ENCODE measurements at regions not wholly inside any gene's neighbourhood (a gene's known extent, or its start where the extent isn't known, plus 50 kb on each side); places are given as distances from the start of the nearest gene placed in this dataset.
"Not testable (repeated sequence)": the region's sequence is repeated elsewhere in the genome, so short reads cannot be mapped to it uniquely, and the experiment has no call there.

- TF ChIP-seq CTCF (IDR thresholded peaks at IDR 0.05; ENCODE audit: extremely low read depth, low read depth, low read length), result no peak
- Histone ChIP-seq H3K4me2 (ENCODE audit: insufficient read depth, low read length) (peak overlapping the region; percentile 94), H3K79me2 (ENCODE audit: insufficient read depth, low read length) (no peaks in the 10 kb centered on the region), H3K27ac (ENCODE audit: low read depth, low read length) (peak overlapping the region; percentile 89), H3K4me1 (ENCODE audit: insufficient read depth, low read length) (peaks cover 28% of the 10 kb centered on the region), H3K27me3 (ENCODE audit: insufficient read depth, low read length) (no peaks in the 10 kb centered on the region), H2AFZ (ENCODE audit: low read length) (no peak overlapping the region), H3K9me3 (ENCODE audit: low read depth, low read length) (no peaks in the 10 kb centered on the region), H3K36me3 (ENCODE audit: insufficient read depth, low read length) (no peaks in the 10 kb centered on the region), H3K4me3 (ENCODE audit: insufficient read depth, low read length) (peak overlapping the region; percentile 90), H4K20me1 (ENCODE audit: insufficient read depth, low read length) (no peaks in the 10 kb centered on the region)
- DNase-seq (ENCODE audit: insufficient read length, low spot score, missing footprints), result no peak
Measured at GRCh38 chr6:27809067-27809938, 102.9 kb downstream of the OR2B2 start.

GRCh38 chr6:27808242-27809066, 103.7 kb downstream of the OR2B2 start:
- H2AFZ ChIP-seq (ENCODE audit: low read length), result peak overlapping the region; percentile 96

GRCh38 chr6:27807441-27808241, 104.6 kb downstream of the OR2B2 start:
- not testable (repeated sequence) for H3K9me3 ChIP-seq (ENCODE audit: low read depth, low read length); H3K36me3 ChIP-seq (ENCODE audit: insufficient read depth, low read length); H3K27me3 ChIP-seq (ENCODE audit: insufficient read depth, low read length); H4K20me1 ChIP-seq (ENCODE audit: insufficient read depth, low read length); H3K79me2 ChIP-seq (ENCODE audit: insufficient read depth, low read length)
- Histone ChIP-seq H3K27ac (ENCODE audit: low read depth, low read length) (peak overlapping the region; percentile 80), H3K4me3 (ENCODE audit: insufficient read depth, low read length) (peak overlapping the region; percentile 77), H3K4me1 (ENCODE audit: insufficient read depth, low read length) (peaks cover 23% of the 10 kb centered on the region), H3K4me2 (ENCODE audit: insufficient read depth, low read length) (peak overlapping the region; percentile 100), H2AFZ (ENCODE audit: low read length) (peak overlapping the region; percentile 96)
- peak; percentile 93 for DNase-seq (ENCODE audit: insufficient read length, low spot score, missing footprints)

More at GRCh38 chr6:27808242-27809066, 103.7 kb downstream of the OR2B2 start:
- not testable (repeated sequence) for H3K79me2 ChIP-seq (ENCODE audit: insufficient read depth, low read length); H3K36me3 ChIP-seq (ENCODE audit: insufficient read depth, low read length); H3K9me3 ChIP-seq (ENCODE audit: low read depth, low read length); H4K20me1 ChIP-seq (ENCODE audit: insufficient read depth, low read length); H3K27me3 ChIP-seq (ENCODE audit: insufficient read depth, low read length); DNase-seq (ENCODE audit: insufficient read length, low spot score, missing footprints)
- H3K4me3 ChIP-seq (ENCODE audit: insufficient read depth, low read length), result peak overlapping the region; percentile 77
- H3K27ac ChIP-seq (ENCODE audit: low read depth, low read length), result peak overlapping the region; percentile 80
- peak overlapping the region; percentile 100 for H3K4me2 ChIP-seq (ENCODE audit: insufficient read depth, low read length)
- H3K4me1 ChIP-seq (ENCODE audit: insufficient read depth, low read length), result peaks cover 23% of the 10 kb centered on the region

- H3K4me2 ChIP-seq (ENCODE audit: insufficient read depth, low read length), result peak overlapping the region; percentile 100
- H3K36me3 ChIP-seq (ENCODE audit: insufficient read depth, low read length), result no peaks in the 10 kb centered on the region
- peaks cover 23% of the 10 kb centered on the region for H3K4me1 ChIP-seq (ENCODE audit: insufficient read depth, low read length)
- no peaks in the 10 kb centered on the region for H3K27me3 ChIP-seq (ENCODE audit: insufficient read depth, low read length)
- H3K4me3 ChIP-seq (ENCODE audit: insufficient read depth, low read length), result peak overlapping the region; percentile 77
- peak overlapping the region; percentile 76 for H3K27ac ChIP-seq (ENCODE audit: low read depth, low read length)
- peak overlapping the region; percentile 96 for H2AFZ ChIP-seq (ENCODE audit: low read length)
- no peaks in the 10 kb centered on the region for H3K9me3 ChIP-seq (ENCODE audit: low read depth, low read length)
- no peak for DNase-seq (ENCODE audit: insufficient read length, low spot score, missing footprints)
- no peaks in the 10 kb centered on the region for H3K79me2 ChIP-seq (ENCODE audit: insufficient read depth, low read length)
- H4K20me1 ChIP-seq (ENCODE audit: insufficient read depth, low read length), result no peaks in the 10 kb centered on the region
- TF ChIP-seq CTCF (IDR thresholded peaks at IDR 0.05; ENCODE audit: extremely low read depth, low read depth, low read length), result no peak
Measured at GRCh38 chr6:27806981-27807440, 105.2 kb downstream of the OR2B2 start.

Data from osteoblast (primary cell).